BE2C (cell line): ENCODE measurements at regions not wholly inside any gene's neighbourhood (a gene's known extent, or its start where the extent isn't known, plus 50 kb on each side); places are given as distances from the start of the nearest gene placed in this dataset.
"Not testable (repeated sequence)": the region's sequence is repeated elsewhere in the genome, so short reads cannot be mapped to it uniquely, and the experiment has no call there.

Experiments
- DNase-seq: peaks from one replicate; pipeline ENCODE4 v3.0.0-alpha.2; 2020
- H3K27me3 ChIP-seq: fragments of 250-450 bp; sonication (Bioruptor Pico); 2 replicates; pipeline ENCODE4 v1.5.1; 2020; ENCODE audit warnings: mild to moderate bottlenecking
- H3K36me3 ChIP-seq: fragments of 250-450 bp; sonication (Bioruptor Pico); 2 replicates; pipeline ENCODE4 v1.5.1; 2020; ENCODE audit warnings: mild to moderate bottlenecking
- H3K4me1 ChIP-seq: fragments of 250-450 bp; sonication (Bioruptor Pico); 2 replicates; pipeline ENCODE4 v1.5.1; 2020
- H3K4me3 ChIP-seq: 2 replicates; pipeline ENCODE4 v1.5.1; 2011; ENCODE audit warnings: low read depth, low read length
- H3K9me3 ChIP-seq: fragments of 250-450 bp; sonication (Bioruptor Pico); 2 replicates; pipeline ENCODE4 v1.5.1; 2020
- CTCF ChIP-seq: IDR thresholded peaks from 2 replicates; pipeline ENCODE4 v1.5.1; 2012; ENCODE audit warnings: mild to moderate bottlenecking, low read depth, low read length

GRCh38 chr7:26937306-26937705, 72.9 kb upstream of the SKAP2 start:
- DNase-seq: no peak
- H3K4me3 ChIP-seq: no peak overlapping the region
- no peaks in the 10 kb centered on the region for H3K9me3 ChIP-seq
- no peaks in the 10 kb centered on the region for H3K4me1 ChIP-seq
- 0 out of 2 replicates have a peak, but pooled peaks cover 3% of the 10 kb centered on the region for H3K27me3 ChIP-seq
- no peaks in the 10 kb centered on the region for H3K36me3 ChIP-seq
- TF ChIP-seq CTCF: no peak

- H3K27me3 ChIP-seq, H3K36me3 ChIP-seq, H3K9me3 ChIP-seq, H3K4me3 ChIP-seq, DNase-seq, H3K4me1 ChIP-seq: not testable (repeated sequence)
Observed at GRCh38 chr7:26932616-26933015, 68.2 kb upstream of the SKAP2 start.

- Histone ChIP-seq H3K4me1 (no peaks in the 10 kb centered on the region), H3K9me3 (no peaks in the 10 kb centered on the region), H3K27me3 (peaks cover 5% of the 10 kb centered on the region), H3K4me3 (no peak overlapping the region), H3K36me3 (no peaks in the 10 kb centered on the region)
- no peak for TF ChIP-seq CTCF
- DNase-seq: no peak
Observed at GRCh38 chr7:26930845-26931244, 66.5 kb upstream of the SKAP2 start.

- no peak for TF ChIP-seq CTCF
- no peaks in the 10 kb centered on the region for H3K36me3 ChIP-seq
- DNase-seq: no peak
- no peak overlapping the region for H3K4me3 ChIP-seq
- H3K9me3 ChIP-seq: no peaks in the 10 kb centered on the region
- peaks cover 5% of the 10 kb centered on the region for H3K27me3 ChIP-seq
- no peaks in the 10 kb centered on the region for H3K4me1 ChIP-seq
Observed at GRCh38 chr7:26930201-26930600, 65.8 kb upstream of the SKAP2 start.

GRCh38 chr7:26928703-26929347, 64.4 kb upstream of the SKAP2 start:
- no peaks in the 10 kb centered on the region for H3K4me1 ChIP-seq
- no peaks in the 10 kb centered on the region for H3K9me3 ChIP-seq
- DNase-seq: no peak
- H3K27me3 ChIP-seq: peaks cover 5% of the 10 kb centered on the region
- H3K36me3 ChIP-seq: no peaks in the 10 kb centered on the region
- no peak for TF ChIP-seq CTCF
- no peak overlapping the region for H3K4me3 ChIP-seq

- H3K9me3 ChIP-seq: no peaks in the 10 kb centered on the region
- H3K4me1 ChIP-seq: no peaks in the 10 kb centered on the region
- peaks cover 5% of the 10 kb centered on the region for H3K27me3 ChIP-seq
- no peak for TF ChIP-seq CTCF
- H3K36me3 ChIP-seq: no peaks in the 10 kb centered on the region
- no peak overlapping the region for H3K4me3 ChIP-seq
- DNase-seq: no peak
Observed at GRCh38 chr7:26925768-26926167, 61.4 kb upstream of the SKAP2 start.
